ENCODE measurements at regions not wholly inside any gene's neighbourhood (a gene's known extent, or its start where the extent isn't known, plus 50 kb on each side); places are given as distances from the start of the nearest gene placed in this dataset.

DNA sequence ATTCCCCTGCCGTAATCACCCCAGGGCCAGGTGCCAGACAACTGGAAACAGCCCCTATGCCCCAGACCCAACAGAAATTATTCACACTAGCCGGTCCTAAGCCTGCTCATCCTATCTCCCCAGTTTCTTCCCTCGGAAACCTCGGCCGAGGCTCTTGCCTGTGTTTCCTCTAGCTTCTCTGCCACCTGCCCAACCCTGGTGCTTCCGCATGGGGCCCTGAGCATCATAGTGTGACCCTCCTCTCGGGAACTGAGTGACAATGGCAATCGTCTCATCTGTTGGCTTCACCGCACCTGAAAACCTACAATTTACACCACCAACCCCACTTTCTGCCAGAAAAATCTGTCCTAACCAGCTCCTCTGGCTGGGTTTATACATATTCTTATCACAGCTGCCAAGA, 257.3 kb downstream of the SOD2 start:
- Mint-ChIP-seq H3K27me3 (ENCODE audit: low read depth in 3 of 3) (peaks cover 0 to 1% (median 0%) of the 10 kb centered on the region in 3 donors), H3K36me3 (no peaks in the 10 kb centered on the region), H3K4me3 (no peak overlapping the region), H3K9me3 (peaks cover 9 to 27% (median 21%) of the 10 kb centered on the region in 7 donors), H3K27ac (no peak overlapping the region), H3K4me1 (no peaks in the 10 kb centered on the region)
- Histone ChIP-seq H3K4me1 (ENCODE audit: control insufficient read depth in 1 of 2, insufficient read depth in 2 of 2, low read length in 2 of 2) (no peaks in the 10 kb centered on the region), H3K79me2 (ENCODE audit: insufficient read depth, low read length) (no peaks in the 10 kb centered on the region), H3K4me3 (replicated peaks in 1 of 3; ENCODE audit: low read depth in 2 of 3, low read length in 3 of 3) (no peak overlapping the region), H3K27me3 (ENCODE audit: control insufficient read depth in 2 of 2, insufficient read depth in 2 of 2, low read length in 2 of 2) (no peaks in the 10 kb centered on the region), H3K9me3 (replicated peaks in 1 of 2; ENCODE audit: control insufficient read depth in 1 of 2, insufficient read depth in 1 of 2, low read length in 2 of 2) (peaks cover 25 to 31% of the 10 kb centered on the region in 2 donors), H3K4me2 (replicated peaks; ENCODE audit: extremely low read depth, low read length, poor library complexity, severe bottlenecking) (no peak overlapping the region), H2AFZ (ENCODE audit: insufficient read depth, low read depth, low read length, poor library complexity, severe bottlenecking) (no peak overlapping the region), H3K36me3 (replicated peaks in 1 of 2; ENCODE audit: control insufficient read depth in 1 of 2, insufficient read depth in 2 of 2, low read length in 2 of 2) (no peaks in the 10 kb centered on the region), H4K20me1 (ENCODE audit: insufficient read depth, low read length) (no peaks in the 10 kb centered on the region), H3K9ac (ENCODE audit: insufficient read depth, low read length, poor library complexity, severe bottlenecking) (no peak overlapping the region), H3K27ac (ENCODE audit: low read depth in 1 of 2, low read length in 2 of 2) (no peak overlapping the region)
- TF ChIP-seq, protein P1, sequence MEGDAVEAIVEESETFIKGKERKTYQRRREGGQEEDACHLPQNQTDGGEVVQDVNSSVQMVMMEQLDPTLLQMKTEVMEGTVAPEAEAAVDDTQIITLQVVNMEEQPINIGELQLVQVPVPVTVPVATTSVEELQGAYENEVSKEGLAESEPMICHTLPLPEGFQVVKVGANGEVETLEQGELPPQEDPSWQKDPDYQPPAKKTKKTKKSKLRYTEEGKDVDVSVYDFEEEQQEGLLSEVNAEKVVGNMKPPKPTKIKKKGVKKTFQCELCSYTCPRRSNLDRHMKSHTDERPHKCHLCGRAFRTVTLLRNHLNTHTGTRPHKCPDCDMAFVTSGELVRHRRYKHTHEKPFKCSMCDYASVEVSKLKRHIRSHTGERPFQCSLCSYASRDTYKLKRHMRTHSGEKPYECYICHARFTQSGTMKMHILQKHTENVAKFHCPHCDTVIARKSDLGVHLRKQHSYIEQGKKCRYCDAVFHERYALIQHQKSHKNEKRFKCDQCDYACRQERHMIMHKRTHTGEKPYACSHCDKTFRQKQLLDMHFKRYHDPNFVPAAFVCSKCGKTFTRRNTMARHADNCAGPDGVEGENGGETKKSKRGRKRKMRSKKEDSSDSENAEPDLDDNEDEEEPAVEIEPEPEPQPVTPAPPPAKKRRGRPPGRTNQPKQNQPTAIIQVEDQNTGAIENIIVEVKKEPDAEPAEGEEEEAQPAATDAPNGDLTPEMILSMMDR (IDR thresholded peaks at IDR 0.05): no peak
- WGBS (ENCODE audit: insufficient coverage): 96% methylated on average over 9 of the region's 9 CpGs
- no peak for DNase-seq
- intact Hi-C loops (cut with micrococcal nuclease): no loop called here

DNA sequence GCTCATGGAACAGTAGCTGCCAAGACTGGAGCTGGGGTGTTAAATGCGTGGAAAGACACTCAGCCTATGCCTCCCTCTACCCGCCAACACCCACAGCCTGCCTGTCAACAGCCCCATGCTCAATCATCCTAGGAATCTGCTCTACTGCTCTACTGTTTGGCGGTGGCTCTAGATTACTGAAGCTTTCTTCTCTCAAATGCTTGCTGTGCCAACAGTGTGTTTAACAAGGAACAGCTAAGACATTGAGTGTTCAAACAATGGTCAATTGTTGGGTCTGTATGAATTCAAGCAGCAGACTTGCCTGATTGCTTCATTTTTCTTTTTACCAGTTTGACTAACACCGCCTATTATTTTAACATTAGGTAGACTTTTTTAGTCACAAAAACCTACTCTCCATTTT, 258.6 kb downstream of the SOD2 start:
- Histone ChIP-seq H4K20me1 (ENCODE audit: insufficient read depth, low read length) (no peaks in the 10 kb centered on the region), H2AFZ (ENCODE audit: insufficient read depth, low read depth, low read length, poor library complexity, severe bottlenecking) (no peak overlapping the region), H3K4me1 (ENCODE audit: control insufficient read depth in 1 of 2, insufficient read depth in 2 of 2, low read length in 2 of 2) (no peaks in the 10 kb centered on the region), H3K79me2 (ENCODE audit: insufficient read depth, low read length) (no peaks in the 10 kb centered on the region), H3K4me2 (replicated peaks; ENCODE audit: extremely low read depth, low read length, poor library complexity, severe bottlenecking) (no peak overlapping the region), H3K36me3 (replicated peaks in 1 of 2; ENCODE audit: control insufficient read depth in 1 of 2, insufficient read depth in 2 of 2, low read length in 2 of 2) (no peaks in the 10 kb centered on the region), H3K4me3 (replicated peaks in 1 of 3; ENCODE audit: low read depth in 2 of 3, low read length in 3 of 3) (no peak overlapping the region), H3K9ac (ENCODE audit: insufficient read depth, low read length, poor library complexity, severe bottlenecking) (no peak overlapping the region), H3K27me3 (ENCODE audit: control insufficient read depth in 2 of 2, insufficient read depth in 2 of 2, low read length in 2 of 2) (no peaks in the 10 kb centered on the region), H3K9me3 (replicated peaks in 1 of 2; ENCODE audit: control insufficient read depth in 1 of 2, insufficient read depth in 1 of 2, low read length in 2 of 2) (peaks cover 25 to 31% of the 10 kb centered on the region in 2 donors), H3K27ac (ENCODE audit: low read depth in 1 of 2, low read length in 2 of 2) (no peak overlapping the region)
- Mint-ChIP-seq H3K9me3 (peaks cover 9 to 27% (median 21%) of the 10 kb centered on the region in 7 donors), H3K36me3 (no peaks in the 10 kb centered on the region), H3K27ac (no peak overlapping the region), H3K27me3 (ENCODE audit: low read depth in 3 of 3) (peaks cover 0 to 1% (median 0%) of the 10 kb centered on the region in 3 donors), H3K4me3 (no peak overlapping the region), H3K4me1 (no peaks in the 10 kb centered on the region)
- no peak for DNase-seq
- intact Hi-C loops (cut with micrococcal nuclease): no loop called here
- WGBS (ENCODE audit: insufficient coverage): 100% methylated on average over 1 of the region's 4 CpGs
- TF ChIP-seq, protein P1 (IDR thresholded peaks at IDR 0.05): no peak

Measured in CD14-positive monocyte (primary cell).